GM18505 (cell line): ENCODE measurements at regions not wholly inside any gene's neighbourhood (a gene's known extent, or its start where the extent isn't known, plus 50 kb on each side); places are given as distances from the start of the nearest gene placed in this dataset.

Source experiments
- ATAC-seq: cut with Tn5 transposase; IDR thresholded peaks from one replicate; pipeline ENCODE4 v1.9.1; 2021; ENCODE audit not compliant: unreplicated experiment
- POLR2A ChIP-seq: IDR thresholded peaks from 4 replicates; pipeline ENCODE4 v1.6.1; 2011; ENCODE audit warnings: borderline replicate concordance; ENCODE audit not compliant: insufficient read depth, insufficient read length; ENCODE audit errors: extremely low read depth

DNA sequence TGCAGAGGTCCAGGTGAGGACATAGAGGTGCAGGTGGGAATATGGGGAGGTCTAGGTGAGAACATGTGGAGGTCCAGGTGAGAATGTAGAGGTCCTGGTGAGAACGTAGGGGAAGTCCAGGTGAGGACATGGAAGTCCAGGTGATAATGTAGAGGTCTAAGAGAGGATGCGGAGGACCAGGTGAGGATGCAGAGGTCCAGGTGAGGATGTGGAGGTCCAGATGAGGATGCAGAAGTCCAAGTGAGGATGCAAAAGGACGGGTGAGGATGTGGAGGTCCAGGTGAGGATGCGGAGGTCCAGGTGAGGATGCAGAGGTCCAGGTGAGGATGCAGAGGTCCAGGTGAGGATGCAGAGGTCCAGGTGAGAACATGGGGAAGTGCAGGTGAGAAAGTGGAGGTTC is 133.8 kb downstream of the MRPL36 start:
- no peak for TF ChIP-seq POLR2A
- ATAC-seq = no peak

- TF ChIP-seq POLR2A = no peak
- no peak for ATAC-seq
These were observed 134.4 kb downstream of the MRPL36 start for GRCh38 chr5:1665231-1665630.

- no peak for ATAC-seq
- no peak for TF ChIP-seq POLR2A
These were observed 136.5 kb downstream of the MRPL36 start for GRCh38 chr5:1663186-1663585.

DNA sequence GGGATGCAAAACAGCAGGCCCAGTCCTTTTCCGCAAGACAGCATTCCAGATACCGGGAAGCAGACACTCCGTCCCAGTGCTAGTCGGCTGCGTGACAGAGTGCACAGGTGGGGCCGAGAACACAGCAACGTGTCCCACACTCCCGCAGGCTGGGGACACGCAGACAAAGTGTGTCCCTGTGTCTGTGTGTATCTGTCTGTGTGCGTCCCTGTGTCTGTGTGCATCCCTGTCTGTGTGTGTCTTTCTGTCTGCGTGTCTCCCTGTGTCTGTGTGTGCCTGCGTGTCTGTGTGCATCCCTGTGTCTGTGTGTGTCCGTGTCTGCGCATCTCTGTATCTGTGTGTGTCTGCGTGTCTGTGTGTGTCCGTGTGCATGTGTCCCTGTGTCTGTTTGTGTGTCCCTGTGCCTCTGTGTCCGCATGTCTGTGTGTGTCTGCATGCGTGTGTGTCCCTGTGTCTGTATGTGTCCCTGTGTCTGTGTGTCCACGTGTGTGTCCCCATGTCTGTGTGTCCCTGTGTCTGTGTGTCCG is 137.0 kb downstream of the MRPL36 start:
- ATAC-seq = no peak
- no peak for TF ChIP-seq POLR2A

DNA sequence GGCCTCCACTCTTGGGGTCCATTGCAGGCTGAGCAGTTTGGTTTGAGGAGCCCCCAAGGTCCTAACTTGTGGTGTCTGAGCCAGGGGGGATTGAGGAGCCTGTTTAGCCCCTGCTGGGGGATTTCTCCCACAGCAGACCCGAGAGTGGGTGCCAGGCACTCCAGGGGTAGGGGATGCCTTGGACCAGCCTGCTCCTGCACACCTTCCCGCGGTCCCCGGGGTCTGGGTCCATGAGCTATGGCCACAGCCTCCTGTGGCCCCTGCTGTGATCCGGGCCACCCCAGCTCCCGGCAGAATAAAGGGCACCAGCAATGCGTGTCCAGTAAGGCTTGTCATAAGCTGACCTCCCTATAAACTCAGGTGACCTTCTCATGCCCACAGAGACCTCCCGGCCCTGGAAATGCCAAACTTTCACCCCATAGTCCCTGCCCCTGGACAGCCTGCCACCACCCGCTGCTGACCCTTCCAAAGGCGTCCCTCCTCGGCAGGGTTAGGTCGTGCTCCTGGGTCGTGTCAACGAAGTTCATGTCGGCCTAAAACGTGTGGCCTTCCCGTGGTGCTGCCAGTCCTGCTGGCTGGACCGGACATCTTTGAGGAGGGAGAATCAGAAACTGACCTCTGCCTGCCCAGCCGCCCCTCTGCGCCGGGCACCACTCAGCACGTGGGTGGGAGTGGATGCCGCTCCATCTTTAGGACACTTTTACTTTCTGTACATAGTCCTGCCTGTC is 137.6 kb downstream of the MRPL36 start:
- no peak for ATAC-seq
- TF ChIP-seq POLR2A = no peak

DNA sequence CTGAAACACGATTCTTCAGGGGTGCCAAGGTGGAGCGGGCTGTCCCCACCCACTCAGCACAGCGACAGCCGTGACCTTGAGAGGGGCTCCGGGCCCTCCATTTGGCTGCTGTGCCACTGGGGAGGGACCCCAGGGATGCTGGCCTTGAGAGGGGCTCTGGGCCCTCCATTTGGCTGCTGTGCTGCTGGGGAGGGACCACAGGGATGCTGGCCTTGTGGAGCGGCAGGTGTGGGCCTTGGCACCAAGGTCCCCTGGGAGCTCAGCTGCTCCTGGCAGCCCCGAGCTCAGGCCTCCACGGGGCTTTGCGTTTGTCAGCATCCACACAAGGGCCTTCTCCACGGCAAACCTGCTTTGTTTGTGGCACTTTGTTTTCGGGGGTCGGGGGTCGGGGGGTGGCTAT is 137.6 kb upstream of the LPCAT1 start:
- no peak for ATAC-seq
- no peak for TF ChIP-seq POLR2A

GRCh38 chr5:1660511-1660910 is 136.8 kb upstream of the LPCAT1 start:
- no peak for TF ChIP-seq POLR2A
- ATAC-seq = no peak

DNA sequence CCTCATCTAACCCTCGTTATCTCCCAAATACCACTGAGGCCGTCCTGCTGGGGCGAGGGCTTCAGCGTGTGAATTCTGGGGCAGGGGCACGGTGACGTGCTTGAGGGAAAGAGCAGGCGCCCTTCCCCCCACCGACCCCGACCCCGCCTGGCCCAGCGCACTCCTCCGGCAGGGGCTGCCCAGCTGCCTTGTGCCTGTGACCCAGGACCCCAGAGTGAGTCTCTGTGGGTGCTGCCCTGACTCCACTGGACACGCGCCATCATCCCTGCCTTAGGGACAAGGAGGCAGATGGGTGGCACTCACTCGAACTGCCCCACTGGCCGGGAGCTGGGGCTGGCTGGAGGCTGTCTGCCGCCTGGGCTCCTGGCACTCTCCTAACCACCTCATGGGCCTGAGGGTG is 136.2 kb upstream of the LPCAT1 start:
- no peak for TF ChIP-seq POLR2A
- no peak for ATAC-seq

DNA sequence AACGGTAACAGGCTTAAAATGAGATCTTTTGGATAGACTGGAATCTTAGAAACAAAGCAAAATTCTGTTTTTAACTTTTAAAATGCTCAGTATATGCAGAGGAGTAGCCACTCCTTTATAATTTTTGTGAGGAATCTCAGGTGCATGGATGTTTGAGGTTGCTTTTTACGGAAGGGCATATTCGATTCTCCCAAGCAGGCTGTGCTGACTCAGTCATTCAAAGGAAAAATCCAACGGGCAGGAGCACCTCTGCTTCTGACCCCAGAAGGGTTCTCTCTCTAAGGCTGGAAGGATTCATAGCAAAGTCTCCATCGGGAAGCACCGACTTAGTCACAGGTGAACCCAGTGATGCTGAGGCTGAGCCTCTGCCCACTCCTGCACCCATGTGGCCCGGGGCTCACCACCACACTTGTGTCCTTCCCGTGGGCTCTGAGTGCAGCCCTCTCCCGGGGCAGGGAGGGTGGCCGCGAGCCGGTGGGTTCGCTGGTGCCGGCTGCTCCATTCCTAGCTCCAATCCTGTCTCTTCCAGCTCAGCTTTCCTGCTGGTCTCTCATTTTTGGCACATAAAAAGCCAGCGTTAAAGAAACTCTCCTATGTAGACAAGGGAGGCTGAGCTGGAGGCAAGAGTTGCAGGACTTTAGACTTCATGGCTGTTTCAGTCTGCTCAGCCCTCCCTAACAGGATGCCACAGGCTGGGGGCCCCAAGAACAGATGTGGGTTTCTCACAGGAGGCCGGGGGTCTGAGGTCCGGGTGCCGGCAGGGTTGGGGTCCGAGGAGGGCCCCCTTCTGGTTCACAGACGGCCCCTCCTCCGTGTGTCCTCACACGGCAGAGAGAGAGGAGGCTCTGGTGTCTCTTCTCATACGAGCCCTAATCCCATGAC is 135.6 kb upstream of the LPCAT1 start:
- no peak for TF ChIP-seq POLR2A
- no peak for ATAC-seq

GRCh38 chr5:1658665-1659064 is 134.9 kb upstream of the LPCAT1 start:
- TF ChIP-seq POLR2A = no peak
- ATAC-seq = no peak

- ATAC-seq = no peak
- TF ChIP-seq POLR2A = no peak
These were observed 133.5 kb upstream of the LPCAT1 start for GRCh38 chr5:1657161-1657741.

DNA sequence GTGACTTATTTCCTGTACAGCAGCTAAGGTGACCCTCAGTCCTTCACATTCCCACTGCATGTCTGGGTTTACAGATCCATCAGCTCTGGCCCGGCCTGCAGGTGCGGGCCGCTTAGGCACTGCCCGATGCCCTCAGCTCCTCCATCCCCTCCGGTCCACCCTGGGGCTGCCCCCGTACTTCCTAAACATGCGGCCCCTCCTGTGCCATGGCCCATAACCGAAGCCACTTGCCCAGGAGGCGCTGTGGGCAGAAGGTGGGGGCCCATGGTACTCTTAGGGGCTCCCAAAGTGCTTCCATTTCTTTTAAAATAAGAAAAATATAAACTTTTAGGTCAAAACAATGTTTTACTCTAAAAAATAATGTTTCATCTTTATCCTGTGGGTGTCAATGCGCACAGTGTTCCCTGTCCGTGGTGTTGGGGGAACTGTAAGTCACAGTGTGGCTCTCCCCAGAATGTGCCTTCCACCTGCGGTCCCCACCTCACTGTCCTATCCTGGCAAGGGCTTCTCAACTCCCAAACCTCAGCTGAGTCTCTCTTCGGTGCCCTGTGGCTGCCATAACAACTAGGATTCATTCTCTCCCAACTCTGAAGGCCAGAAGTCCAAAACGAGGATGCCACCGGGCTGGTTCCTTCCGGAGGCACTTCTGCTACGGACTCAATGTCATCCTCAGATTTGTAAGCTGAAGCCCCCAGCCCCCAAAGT is 132.7 kb upstream of the LPCAT1 start:
- no peak for ATAC-seq
- TF ChIP-seq POLR2A = no peak
